Transverse colon (tissue), 3 donors: ENCODE measurements at regions not wholly inside any gene's neighbourhood (a gene's known extent, or its start where the extent isn't known, plus 50 kb on each side); places are given as distances from the start of the nearest gene placed in this dataset.

ENCODE experiments used
- POLR2A ChIP-seq: fragments of 450-650 bp; IDR thresholded peaks from one replicate; pipeline ENCODE4 v1.6.1; 2016; ENCODE audit warnings: antibody characterized with exemption, mild to moderate bottlenecking, moderate library complexity
- TF ChIP-seq, protein P1 (sequence below), 5 experiments: fragments of 200-600 bp in 3 of 5; fragments of 450-650 bp in 2 of 5; sonication (generic) in 3 of 5; IDR thresholded peaks; 1 replicate in 2 of 5; 2 replicates in 3 of 5; pipeline ENCODE4 v1.5.1; 2016 to 2017; ENCODE audit warnings: antibody characterized with exemption in 5 of 5, inconsistent platforms in 3 of 5, mild to moderate bottlenecking in 2 of 5, moderate library complexity in 1 of 5

- TF ChIP-seq, protein P1, sequence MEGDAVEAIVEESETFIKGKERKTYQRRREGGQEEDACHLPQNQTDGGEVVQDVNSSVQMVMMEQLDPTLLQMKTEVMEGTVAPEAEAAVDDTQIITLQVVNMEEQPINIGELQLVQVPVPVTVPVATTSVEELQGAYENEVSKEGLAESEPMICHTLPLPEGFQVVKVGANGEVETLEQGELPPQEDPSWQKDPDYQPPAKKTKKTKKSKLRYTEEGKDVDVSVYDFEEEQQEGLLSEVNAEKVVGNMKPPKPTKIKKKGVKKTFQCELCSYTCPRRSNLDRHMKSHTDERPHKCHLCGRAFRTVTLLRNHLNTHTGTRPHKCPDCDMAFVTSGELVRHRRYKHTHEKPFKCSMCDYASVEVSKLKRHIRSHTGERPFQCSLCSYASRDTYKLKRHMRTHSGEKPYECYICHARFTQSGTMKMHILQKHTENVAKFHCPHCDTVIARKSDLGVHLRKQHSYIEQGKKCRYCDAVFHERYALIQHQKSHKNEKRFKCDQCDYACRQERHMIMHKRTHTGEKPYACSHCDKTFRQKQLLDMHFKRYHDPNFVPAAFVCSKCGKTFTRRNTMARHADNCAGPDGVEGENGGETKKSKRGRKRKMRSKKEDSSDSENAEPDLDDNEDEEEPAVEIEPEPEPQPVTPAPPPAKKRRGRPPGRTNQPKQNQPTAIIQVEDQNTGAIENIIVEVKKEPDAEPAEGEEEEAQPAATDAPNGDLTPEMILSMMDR (IDR thresholded peaks at IDR 0.05): no peak
- TF ChIP-seq POLR2A: no peak
Observed at GRCh38 chr15:97144377-97144711, 813.8 kb downstream of the NR2F2 start.
